HG03432 (cell line): ENCODE measurements at regions not wholly inside any gene's neighbourhood (a gene's known extent, or its start where the extent isn't known, plus 50 kb on each side); places are given as distances from the start of the nearest gene placed in this dataset.
A peak's percentile ranks its signal among the peaks of the same experiment; 100 is the strongest.

Experiments used
- ATAC-seq: cut with Tn5 transposase; IDR thresholded peaks from one replicate; pipeline ENCODE4 v1.9.1; 2021; ENCODE audit warnings: mild to moderate bottlenecking, moderate library complexity; ENCODE audit not compliant: unreplicated experiment

DNA sequence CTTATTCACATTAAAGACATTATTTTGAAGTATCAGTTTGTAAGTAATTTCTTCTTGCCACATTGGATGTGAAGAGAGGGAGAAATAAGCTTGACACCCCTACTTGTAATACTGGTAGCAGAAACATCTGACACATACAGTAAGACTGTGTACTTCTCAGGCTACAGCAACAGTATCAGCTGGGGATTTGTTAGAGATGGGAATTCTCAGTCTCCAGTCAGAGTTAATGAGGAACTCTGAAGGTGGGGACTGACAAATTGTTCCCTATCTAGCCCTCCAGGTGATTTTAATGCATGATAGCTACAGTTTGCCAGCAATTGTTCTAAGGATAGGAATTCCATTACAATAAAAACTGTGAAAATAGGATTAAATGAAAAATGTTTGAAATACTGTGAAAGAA lies 524.8 kb downstream of the PRR16 start:
- no peak for ATAC-seq

DNA sequence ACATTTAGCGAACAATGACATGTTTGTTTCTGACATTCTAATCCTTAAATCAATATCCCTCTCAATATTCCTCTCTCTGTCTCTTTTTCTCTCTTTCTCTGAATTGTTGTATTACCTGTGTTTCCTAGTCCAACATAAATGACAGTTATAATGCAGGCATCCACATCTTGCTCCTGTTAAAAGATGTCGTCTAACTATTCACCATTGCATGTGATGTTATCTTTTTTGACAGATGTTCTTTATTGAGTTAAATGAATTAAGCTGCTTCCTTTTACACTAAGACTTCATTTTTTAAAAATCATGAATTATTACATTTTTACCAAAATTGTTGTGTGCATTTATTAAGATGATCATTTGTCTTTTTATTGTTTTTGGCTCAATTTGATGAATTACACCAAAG lies 527.5 kb downstream of the PRR16 start:
- ATAC-seq = no peak

GRCh38 chr5:120994112-120994511 lies 530.0 kb downstream of the PRR16 start:
- no peak for ATAC-seq

GRCh38 chr5:120999550-120999949 lies 535.5 kb downstream of the PRR16 start:
- ATAC-seq = no peak

GRCh38 chr5:121006217-121006616 lies 542.1 kb downstream of the PRR16 start:
- ATAC-seq = no peak

- no peak for ATAC-seq
Observed at GRCh38 chr5:121008041-121008440, 543.9 kb downstream of the PRR16 start.

GRCh38 chr5:121009058-121009457 lies 545.0 kb downstream of the PRR16 start:
- no peak for ATAC-seq

GRCh38 chr5:121018004-121018403 lies 553.9 kb downstream of the PRR16 start:
- ATAC-seq = no peak

DNA sequence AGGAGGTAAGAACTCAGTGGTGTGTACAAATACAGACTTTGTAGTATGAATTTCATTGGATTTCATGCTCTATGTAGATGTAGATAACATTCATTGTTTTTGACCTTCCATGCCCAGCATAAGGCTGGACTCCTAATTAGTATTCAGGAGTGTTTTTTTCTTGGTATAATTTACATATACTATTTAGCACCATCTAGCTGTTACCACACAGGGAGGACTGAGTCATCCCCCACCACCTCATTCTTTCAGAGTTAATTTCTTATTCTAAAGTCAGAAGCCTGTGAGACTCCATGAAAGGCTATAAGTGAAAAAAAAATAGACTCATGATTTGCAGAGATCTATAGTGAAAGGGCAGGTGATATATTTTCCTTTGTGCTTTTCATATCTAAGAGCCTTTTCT lies 555.0 kb downstream of the PRR16 start:
- ATAC-seq = no peak

- no peak for ATAC-seq
Observed at GRCh38 chr5:121019734-121020133, 555.6 kb downstream of the PRR16 start.

DNA sequence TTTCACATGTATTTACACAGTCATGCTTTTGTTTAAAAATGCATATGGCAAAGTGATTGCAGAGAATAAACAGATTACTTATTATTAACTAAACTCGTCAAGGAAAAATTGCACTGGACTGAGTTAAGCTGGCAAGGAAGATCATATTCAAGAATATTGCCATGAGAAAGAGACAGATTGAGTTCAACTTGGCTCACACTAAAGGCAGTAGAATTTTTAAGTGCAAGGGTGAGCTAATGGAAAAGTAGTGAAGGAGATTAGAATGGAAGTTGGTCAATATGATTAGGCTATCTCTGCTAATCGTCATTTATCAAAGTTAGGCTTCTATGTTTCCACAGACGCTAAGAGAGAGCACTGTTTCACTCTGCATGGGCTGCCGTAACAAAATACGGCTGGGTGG lies 557.6 kb downstream of the PRR16 start:
- ATAC-seq = no peak

DNA sequence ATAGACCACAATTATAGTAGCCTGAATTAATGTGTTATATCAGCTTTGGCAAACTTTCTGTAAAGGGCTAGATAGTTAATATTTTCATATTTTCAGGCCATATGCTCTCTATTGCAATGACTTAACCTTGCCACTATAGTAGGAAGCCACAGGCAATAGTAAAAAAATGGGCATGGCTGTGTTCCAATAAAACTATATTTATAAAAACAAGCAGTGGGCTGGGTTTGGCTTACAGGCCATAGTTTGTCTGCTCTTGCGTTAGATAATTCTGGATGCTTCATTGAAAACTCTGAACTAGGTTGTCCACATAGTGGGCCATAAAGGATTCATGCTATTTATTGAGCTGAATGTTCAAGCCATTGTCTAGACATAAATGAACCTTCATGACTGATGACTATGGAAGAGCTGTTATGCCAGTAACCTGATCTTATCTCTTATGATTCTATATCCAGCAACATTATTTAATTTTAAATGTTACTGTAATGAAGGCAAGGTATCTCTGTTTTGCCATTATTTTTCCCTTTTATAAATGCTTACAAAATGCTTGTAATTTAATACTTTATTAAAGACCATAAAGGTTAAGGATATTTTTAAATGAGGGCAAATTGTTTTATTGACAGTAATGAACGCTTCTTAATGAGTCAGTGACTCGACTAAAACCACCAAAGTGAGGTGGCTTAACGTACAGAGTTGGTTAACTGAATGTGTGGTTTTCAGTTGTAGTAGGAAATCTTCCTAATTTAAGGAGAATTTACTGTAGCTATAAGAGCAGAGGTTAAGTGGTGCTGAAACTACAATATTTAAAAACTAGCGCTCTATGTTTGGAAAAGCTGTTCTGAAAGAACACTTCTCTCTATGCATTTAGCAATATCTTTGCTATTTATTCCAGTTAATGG lies 560.6 kb downstream of the PRR16 start:
- no peak for ATAC-seq

GRCh38 chr5:121025671-121026070 lies 561.6 kb downstream of the PRR16 start:
- no peak for ATAC-seq

DNA sequence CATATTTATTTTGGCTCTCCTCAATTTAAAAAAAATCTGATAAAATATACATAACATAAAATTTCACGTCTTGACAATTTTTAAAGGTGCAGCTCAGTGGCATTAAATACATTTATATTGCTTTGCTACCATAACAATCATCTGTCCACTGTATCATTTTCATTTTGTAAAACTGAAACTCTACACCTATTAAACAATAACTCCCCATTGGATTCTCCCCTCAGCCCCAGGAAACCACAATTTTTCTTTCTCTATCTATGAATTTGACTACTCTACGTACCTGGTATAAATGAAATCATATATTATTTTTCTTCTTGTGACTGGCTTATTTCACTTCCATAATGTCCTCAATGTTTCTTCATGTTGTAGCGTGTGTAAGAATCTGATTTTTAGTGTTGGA lies 563.5 kb downstream of the PRR16 start:
- ATAC-seq = peak; percentile 87

GRCh38 chr5:121029536-121030245 lies 565.6 kb downstream of the PRR16 start:
- no peak for ATAC-seq

DNA sequence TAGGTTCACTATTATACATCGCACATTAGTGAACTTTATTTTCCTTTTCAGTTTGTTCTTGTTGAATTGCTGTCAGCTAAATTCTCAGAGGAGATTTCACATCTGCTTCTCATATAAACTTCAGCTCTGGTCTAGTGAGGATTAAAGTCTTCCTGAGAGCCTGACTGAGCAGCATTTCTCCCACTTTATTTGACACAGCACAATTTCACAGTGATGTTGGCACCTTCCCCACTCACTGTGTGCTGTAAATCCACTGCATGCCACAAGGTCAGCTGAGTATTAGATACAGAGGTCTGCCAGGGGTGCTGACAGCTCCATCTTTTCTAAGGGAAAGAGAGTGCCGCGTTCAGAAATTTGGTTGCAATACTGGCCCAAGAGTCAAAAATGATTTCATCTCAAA lies 567.4 kb downstream of the PRR16 start:
- ATAC-seq = no peak

DNA sequence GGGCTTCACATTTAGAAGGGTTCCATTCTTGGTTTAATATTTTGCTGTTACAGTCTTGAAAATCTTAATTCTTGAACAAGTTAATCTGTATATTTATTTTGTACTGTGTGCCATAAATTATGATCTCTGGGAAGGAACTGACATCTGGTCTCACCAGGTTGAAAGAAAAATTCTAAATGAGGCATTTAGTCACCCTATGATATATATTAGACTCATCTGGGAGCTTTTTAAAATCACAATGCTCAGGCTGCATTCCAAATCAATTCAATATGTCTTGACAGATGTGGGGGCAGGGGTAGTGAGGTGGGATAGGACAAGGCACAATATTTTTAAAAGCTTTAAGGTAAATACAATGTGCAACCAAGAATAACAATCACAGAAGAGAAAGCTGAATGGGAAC lies 569.2 kb downstream of the PRR16 start:
- ATAC-seq = no peak

- ATAC-seq = no peak
Observed at GRCh38 chr5:121038438-121038837, 574.3 kb downstream of the PRR16 start.

- ATAC-seq = no peak
Observed at GRCh38 chr5:121049971-121050370, 585.9 kb downstream of the PRR16 start.

- no peak for ATAC-seq
Observed at GRCh38 chr5:121053055-121053985, 589.2 kb downstream of the PRR16 start.

- ATAC-seq = no peak
Observed at GRCh38 chr5:121055586-121055985, 591.5 kb downstream of the PRR16 start.
